GM23338 (cell line): ENCODE measurements at regions not wholly inside any gene's neighbourhood (a gene's known extent, or its start where the extent isn't known, plus 50 kb on each side); places are given as distances from the start of the nearest gene placed in this dataset.

Experiments
- CREB1 ChIP-seq: fragments of 250-450 bp; sonication (Bioruptor Pico); IDR thresholded peaks from 2 replicates; pipeline ENCODE4 v1.5.0; 2020; ENCODE audit warnings: low read depth, mild to moderate bottlenecking, moderate library complexity
- CTCF ChIP-seq, 2 experiments: fragments of 200-600 bp in 1 of 2; sonication (generic) in 1 of 2; conservative IDR thresholded peaks; 2 replicates each; pipeline versions ENCODE4 v1.5.1 to v1.6.1; 2016 to 2017; ENCODE audit warnings: antibody characterized with exemption in 2 of 2, low read depth in 2 of 2, mild to moderate bottlenecking in 2 of 2, moderate library complexity in 1 of 2
- ETS1 ChIP-seq: IDR thresholded peaks from 2 replicates; pipeline ENCODE4 v1.6.1; 2016; ENCODE audit warnings: antibody characterized with exemption
- EZH2 ChIP-seq: fragments of 200-600 bp; sonication (generic); IDR thresholded peaks from one replicate; pipeline ENCODE4 v1.8.0; 2017; ENCODE audit warnings: antibody characterized with exemption, mild to moderate bottlenecking, low read depth; ENCODE audit not compliant: unreplicated experiment
- EZH2phosphoT487 ChIP-seq: fragments of 200-600 bp; sonication (generic); IDR thresholded peaks from one replicate; pipeline ENCODE4 v1.8.1; 2018; ENCODE audit warnings: antibody characterized with exemption; ENCODE audit not compliant: unreplicated experiment
- JUNB ChIP-seq: IDR thresholded peaks from one replicate; pipeline ENCODE4 v1.6.1; 2016; ENCODE audit warnings: antibody characterized with exemption; ENCODE audit not compliant: unreplicated experiment
- NANOG ChIP-seq: IDR thresholded peaks from 2 replicates; pipeline ENCODE4 v1.6.1; 2016; ENCODE audit warnings: antibody characterized with exemption, borderline replicate concordance
- POLR2AphosphoS5 ChIP-seq: IDR thresholded peaks from 2 replicates; pipeline ENCODE4 v1.6.1; 2016; ENCODE audit warnings: antibody characterized with exemption, low read depth
- REST ChIP-seq: IDR thresholded peaks from one replicate; pipeline ENCODE4 v1.6.1; 2018; ENCODE audit warnings: antibody characterized with exemption; ENCODE audit not compliant: unreplicated experiment
- STAT1 ChIP-seq: IDR thresholded peaks from one replicate; pipeline ENCODE4 v1.6.1; 2016; ENCODE audit warnings: antibody characterized with exemption; ENCODE audit not compliant: unreplicated experiment
- ZNF114 ChIP-seq: fragments of 250-450 bp; sonication (Bioruptor Pico); IDR thresholded peaks from 2 replicates; pipeline ENCODE4 v1.5.0; 2020; ENCODE audit warnings: mild to moderate bottlenecking, moderate library complexity
- ZNF331 ChIP-seq: fragments of 250-450 bp; sonication (Bioruptor Pico); IDR thresholded peaks from 2 replicates; pipeline ENCODE4 v1.5.0; 2020; ENCODE audit warnings: low read depth, mild to moderate bottlenecking, moderate library complexity

- TF ChIP-seq CTCF (conservative IDR thresholded peaks at IDR 0.05; ENCODE audit: low read depth in 2 of 2) (no peak), JUNB (no peak), POLR2AphosphoS5 (no peak), REST (no peak), STAT1 (no peak), EZH2 (no peak), EZH2phosphoT487 (no peak), CREB1 (no peak), ZNF331 (CRISPR knock-in tag) (no peak), NANOG (no peak), ETS1 (no peak), ZNF114 (no peak)
Observed at GRCh38 chr3:6746443-6746842, 114.5 kb upstream of the GRM7 start.
